CD4-positive, alpha-beta T cell (primary cell): ENCODE measurements at regions not wholly inside any gene's neighbourhood (a gene's known extent, or its start where the extent isn't known, plus 50 kb on each side); places are given as distances from the start of the nearest gene placed in this dataset.

Experiments used
- ATAC-seq: fragments of 200-7000 bp; cut with Tn5 transposase; one replicate; pipeline ENCODE4 v1.10.0; 2022; ENCODE audit warnings: mild to moderate bottlenecking; ENCODE audit not compliant: poor library complexity
- CTCF ChIA-PET: fragments of 350-600 bp; sonication (Branson Sonifier 250); formaldehyde crosslinking; loops from one replicate; lab custom pipeline; 2021; ENCODE audit warnings: antibody characterized with exemption, inconsistent platforms; lab: Charles Lee
- POLR2A ChIA-PET: fragments of 350-600 bp; sonication (Branson Sonifier 250); formaldehyde crosslinking; loops from one replicate; lab custom pipeline; 2021; ENCODE audit warnings: antibody characterized with exemption, inconsistent platforms; lab: Charles Lee
- DNase-seq, 14 experiments: peaks; one replicate each; pipeline ENCODE4 v3.0.0-alpha.2; 2013 to 2020; ENCODE audit warnings: mixed read lengths in 2 of 14
- H3K27ac ChIP-seq, 2 donors: one replicate each; pipeline versions ENCODE4 v1.5.1 to v1.7.0; 2013; ENCODE audit warnings: low read length in 2 of 2, low read depth in 1 of 2, mild to moderate bottlenecking in 1 of 2
- H3K27me3 ChIP-seq, 2 experiments: 1 replicate in 1 of 2; 2 replicates in 1 of 2; pipeline versions ENCODE4 v1.6.1 to v1.7.0; 2013; ENCODE audit warnings: low read length in 2 of 2, control low read depth in 1 of 2, mild to moderate bottlenecking in 1 of 2, moderate library complexity in 1 of 2; ENCODE audit not compliant: insufficient read depth in 2 of 2, control insufficient read depth in 1 of 2
- H3K36me3 ChIP-seq: one replicate; pipeline ENCODE4 v1.6.1; 2013; ENCODE audit warnings: low read length, control low read depth; ENCODE audit not compliant: insufficient read depth
- H3K4me1 ChIP-seq: one replicate; pipeline ENCODE4 v1.6.1; 2013; ENCODE audit warnings: low read length, control low read depth; ENCODE audit not compliant: insufficient read depth
- H3K4me3 ChIP-seq: one replicate; pipeline ENCODE4 v1.5.1; 2013; ENCODE audit warnings: mild to moderate bottlenecking, low read length, moderate library complexity
- H3K9me3 ChIP-seq, 2 experiments: 1 replicate in 1 of 2; 2 replicates in 1 of 2; pipeline versions ENCODE4 v1.6.1 to v1.7.0; 2013; ENCODE audit warnings: low read length in 2 of 2, mild to moderate bottlenecking in 2 of 2, control low read depth in 1 of 2, moderate library complexity in 1 of 2; ENCODE audit not compliant: control insufficient read depth in 1 of 2, insufficient read depth in 1 of 2
- H3K27ac Mint-ChIP-seq: one replicate; pipeline ENCODE4 v1.8.0; 2020; ENCODE audit warnings: mixed read lengths
- H3K27me3 Mint-ChIP-seq: one replicate; pipeline ENCODE4 v1.8.0; 2021; ENCODE audit warnings: mixed read lengths
- H3K36me3 Mint-ChIP-seq: one replicate; pipeline ENCODE4 v1.8.0; 2021; ENCODE audit warnings: low read depth, mixed read lengths
- H3K4me1 Mint-ChIP-seq: one replicate; pipeline ENCODE4 v1.8.0; 2021; ENCODE audit warnings: low read depth, mixed read lengths
- H3K4me3 Mint-ChIP-seq: one replicate; pipeline ENCODE4 v1.8.0; 2020; ENCODE audit warnings: mild to moderate bottlenecking, mixed read lengths
- H3K9me3 Mint-ChIP-seq: one replicate; pipeline ENCODE4 v1.8.0; 2020; ENCODE audit warnings: mixed read lengths
- intact Hi-C, 2 experiments: fragments of 100-400 bp; cut with DNase I in 1 of 2; cut with micrococcal nuclease in 1 of 2; formaldehyde crosslinking; loops; one replicate each; pipeline versions ENCODE4 v1.15.1 to v1.9.0; 2023 to 2025; cut with DNase I, micrococcal nuclease
- TF ChIP-seq, protein P1 (sequence below): fragments of 200-600 bp; IDR thresholded peaks from one replicate; pipeline ENCODE4 v1.8.0; 2022; ENCODE audit warnings: antibody characterized with exemption, mild to moderate bottlenecking

- H3K9me3 ChIP-seq, result no peaks in the 10 kb centered on the region
- TF ChIP-seq, protein P1, sequence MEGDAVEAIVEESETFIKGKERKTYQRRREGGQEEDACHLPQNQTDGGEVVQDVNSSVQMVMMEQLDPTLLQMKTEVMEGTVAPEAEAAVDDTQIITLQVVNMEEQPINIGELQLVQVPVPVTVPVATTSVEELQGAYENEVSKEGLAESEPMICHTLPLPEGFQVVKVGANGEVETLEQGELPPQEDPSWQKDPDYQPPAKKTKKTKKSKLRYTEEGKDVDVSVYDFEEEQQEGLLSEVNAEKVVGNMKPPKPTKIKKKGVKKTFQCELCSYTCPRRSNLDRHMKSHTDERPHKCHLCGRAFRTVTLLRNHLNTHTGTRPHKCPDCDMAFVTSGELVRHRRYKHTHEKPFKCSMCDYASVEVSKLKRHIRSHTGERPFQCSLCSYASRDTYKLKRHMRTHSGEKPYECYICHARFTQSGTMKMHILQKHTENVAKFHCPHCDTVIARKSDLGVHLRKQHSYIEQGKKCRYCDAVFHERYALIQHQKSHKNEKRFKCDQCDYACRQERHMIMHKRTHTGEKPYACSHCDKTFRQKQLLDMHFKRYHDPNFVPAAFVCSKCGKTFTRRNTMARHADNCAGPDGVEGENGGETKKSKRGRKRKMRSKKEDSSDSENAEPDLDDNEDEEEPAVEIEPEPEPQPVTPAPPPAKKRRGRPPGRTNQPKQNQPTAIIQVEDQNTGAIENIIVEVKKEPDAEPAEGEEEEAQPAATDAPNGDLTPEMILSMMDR, result no peak
Observed at GRCh38 chr10:120314442-120314841, 142.6 kb upstream of the PLPP4 start.

GRCh38 chr10:120318862-120319261 is 138.2 kb upstream of the PLPP4 start:
- Histone ChIP-seq H3K27me3 (peaks cover 0 to 11% of the 10 kb centered on the region in 2 experiments), H3K4me3 (no peak overlapping the region), H3K9me3 (no peaks in the 10 kb centered on the region), H3K4me1 (no peaks in the 10 kb centered on the region), H3K27ac (no peak overlapping the region), H3K36me3 (no peaks in the 10 kb centered on the region)
- TF ChIP-seq, protein P1, result no peak
- Mint-ChIP-seq H3K27me3 (peaks cover 52% of the 10 kb centered on the region), H3K4me1 (no peaks in the 10 kb centered on the region), H3K27ac (no peak overlapping the region), H3K36me3 (no peaks in the 10 kb centered on the region), H3K9me3 (no peaks in the 10 kb centered on the region), H3K4me3 (no peak overlapping the region)
- no peak for DNase-seq
- no peak for ATAC-seq
- intact Hi-C loops, result no loop called here
- CTCF ChIA-PET, result no interaction called here
- POLR2A ChIA-PET, result no interaction called here

More at GRCh38 chr10:120314442-120314841, 142.6 kb upstream of the PLPP4 start:
- Mint-ChIP-seq H3K27ac (no peak overlapping the region), H3K4me3 (no peak overlapping the region), H3K4me1 (no peaks in the 10 kb centered on the region), H3K9me3 (peaks cover 2% of the 10 kb centered on the region), H3K27me3 (peaks cover 24% of the 10 kb centered on the region), H3K36me3 (no peaks in the 10 kb centered on the region)
- no peak overlapping the region for H3K4me3 ChIP-seq
- DNase-seq (no peak), ATAC-seq (no peak)
- intact Hi-C loops, result no loop called here
- H3K27ac ChIP-seq, result no peak overlapping the region
- H3K4me1 ChIP-seq, result no peaks in the 10 kb centered on the region
- H3K27me3 ChIP-seq, result peaks cover 0 to 11% of the 10 kb centered on the region in 2 experiments
- ChIA-PET POLR2A (no interaction called here), CTCF (no interaction called here)
- H3K36me3 ChIP-seq, result no peaks in the 10 kb centered on the region

- ATAC-seq, result no peak
Observed at GRCh38 chr10:120327675-120328074, 129.4 kb upstream of the PLPP4 start.

More at GRCh38 chr10:120327675-120328074, 129.4 kb upstream of the PLPP4 start:
- Histone ChIP-seq H3K27me3 (peaks cover 0 to 7% of the 10 kb centered on the region in 2 experiments), H3K36me3 (no peaks in the 10 kb centered on the region), H3K4me1 (no peaks in the 10 kb centered on the region), H3K27ac (no peak overlapping the region), H3K4me3 (no peak overlapping the region), H3K9me3 (no peaks in the 10 kb centered on the region)
- no peak for DNase-seq
- Mint-ChIP-seq H3K9me3 (no peaks in the 10 kb centered on the region), H3K27me3 (peaks cover 37% of the 10 kb centered on the region), H3K4me1 (no peaks in the 10 kb centered on the region), H3K27ac (no peak overlapping the region), H3K36me3 (no peaks in the 10 kb centered on the region), H3K4me3 (no peak overlapping the region)
- ChIA-PET POLR2A (no interaction called here), CTCF (interaction anchor here (1.1 kb wide), 1 partner anchor 9 kb away, joined by 4 read pairs; no protein-coding TSS in a partner anchor)
- intact Hi-C loops, result no loop called here
- TF ChIP-seq, protein P1, result no peak
